ENCODE measurements at regions not wholly inside any gene's neighbourhood (a gene's known extent, or its start where the extent isn't known, plus 50 kb on each side); places are given as distances from the start of the nearest gene placed in this dataset.

- TF ChIP-seq EZH2 (IDR thresholded peaks at IDR 0.05; ENCODE audit: insufficient read depth, poor library complexity, severe bottlenecking) (no peak), EZH2phosphoT487 (IDR thresholded peaks at IDR 0.05; ENCODE audit: insufficient read depth, low read depth) (no peak)
Measured at GRCh38 chr2:59936048-59936447, 617.4 kb downstream of the BCL11A start.

All from GM23248 (cell line).